Mesodermal cell (in vitro differentiated cells): ENCODE measurements at regions not wholly inside any gene's neighbourhood (a gene's known extent, or its start where the extent isn't known, plus 50 kb on each side); places are given as distances from the start of the nearest gene placed in this dataset.

Experiments
- H3K27ac ChIP-seq: 2 replicates; pipeline ENCODE4 v1.7.0; 2013; ENCODE audit warnings: mild to moderate bottlenecking, low read depth, low read length, moderate library complexity; ENCODE audit not compliant: severe bottlenecking
- H3K36me3 ChIP-seq: 2 replicates; pipeline ENCODE4 v1.7.1; 2013; ENCODE audit warnings: mild to moderate bottlenecking, low read length, moderate library complexity; ENCODE audit not compliant: control insufficient read depth, insufficient read depth
- H3K4me1 ChIP-seq: one replicate; pipeline ENCODE4 v1.7.1; 2013; ENCODE audit warnings: mild to moderate bottlenecking, low read length; ENCODE audit not compliant: insufficient read depth, control insufficient read depth, poor library complexity, severe bottlenecking
- H3K4me3 ChIP-seq: 2 replicates; pipeline ENCODE4 v1.7.0; 2013; ENCODE audit warnings: low read length, control low read depth, mild to moderate bottlenecking; ENCODE audit not compliant: insufficient read depth, poor library complexity, severe bottlenecking; ENCODE audit errors: extremely low read depth
- H3K9me3 ChIP-seq: 2 replicates; pipeline ENCODE4 v1.7.1; 2013; ENCODE audit warnings: mild to moderate bottlenecking, low read length, moderate library complexity; ENCODE audit not compliant: control insufficient read depth
- WGBS, 2 experiments: methylation state at CpG; one replicate each; pipeline ENCODE4 v1.1.5; 2013; ENCODE audit warnings: missing lambda C conversion rate in 2 of 2; ENCODE audit not compliant: insufficient coverage in 2 of 2; 5-methylcytosine and 5-hydroxymethylcytosine counted together

GRCh38 chr10:128855618-128856428, 611.2 kb upstream of the MGMT start:
- 89 to 92% methylated on average over 10 to 11 of the region's 14 CpGs for WGBS, 2 experiments
- Histone ChIP-seq H3K9me3 (no peaks in the 10 kb centered on the region), H3K27ac (no peak overlapping the region), H3K4me1 (no peaks in the 10 kb centered on the region), H3K36me3 (no peaks in the 10 kb centered on the region), H3K4me3 (no peak overlapping the region)

- no peak overlapping the region for H3K4me3 ChIP-seq
- no peaks in the 10 kb centered on the region for H3K9me3 ChIP-seq
- no peaks in the 10 kb centered on the region for H3K36me3 ChIP-seq
- H3K27ac ChIP-seq = no peak overlapping the region
- WGBS, 2 experiments = 76 to 78% methylated on average over 6 to 7 of the region's 8 CpGs
- H3K4me1 ChIP-seq = no peaks in the 10 kb centered on the region
These were observed 607.2 kb upstream of the MGMT start for GRCh38 chr10:128859738-128860386.

- 77 to 84% methylated on average over 9 of the region's 9 CpGs for WGBS, 2 experiments
- H3K9me3 ChIP-seq = no peaks in the 10 kb centered on the region
- H3K36me3 ChIP-seq = no peaks in the 10 kb centered on the region
- no peak overlapping the region for H3K4me3 ChIP-seq
- H3K4me1 ChIP-seq = no peaks in the 10 kb centered on the region
- H3K27ac ChIP-seq = no peak overlapping the region
These were observed 606.5 kb upstream of the MGMT start for GRCh38 chr10:128860574-128860973.

- Histone ChIP-seq H3K4me3 (no peak overlapping the region), H3K4me1 (no peaks in the 10 kb centered on the region), H3K9me3 (no peaks in the 10 kb centered on the region), H3K27ac (no peak overlapping the region), H3K36me3 (no peaks in the 10 kb centered on the region)
- 90 to 96% methylated on average over 4 to 7 of the region's 15 CpGs for WGBS, 2 experiments
These were observed 605.8 kb upstream of the MGMT start for GRCh38 chr10:128861018-128861901.

GRCh38 chr10:128863411-128863810, 603.6 kb upstream of the MGMT start:
- Histone ChIP-seq H3K27ac (no peak overlapping the region), H3K4me1 (no peaks in the 10 kb centered on the region), H3K9me3 (no peaks in the 10 kb centered on the region), H3K4me3 (no peak overlapping the region), H3K36me3 (no peaks in the 10 kb centered on the region)
- WGBS, 2 experiments = 92 to 94% methylated on average over 4 to 6 of the region's 6 CpGs

- no peak overlapping the region for H3K4me3 ChIP-seq
- H3K9me3 ChIP-seq = no peaks in the 10 kb centered on the region
- 93 to 94% methylated on average over 7 to 8 of the region's 8 CpGs for WGBS, 2 experiments
- no peaks in the 10 kb centered on the region for H3K36me3 ChIP-seq
- H3K4me1 ChIP-seq = no peaks in the 10 kb centered on the region
- no peak overlapping the region for H3K27ac ChIP-seq
These were observed 603.1 kb upstream of the MGMT start for GRCh38 chr10:128863823-128864405.

- no peaks in the 10 kb centered on the region for H3K36me3 ChIP-seq
- no peaks in the 10 kb centered on the region for H3K9me3 ChIP-seq
- H3K4me1 ChIP-seq = no peaks in the 10 kb centered on the region
- H3K4me3 ChIP-seq = no peak overlapping the region
- no peak overlapping the region for H3K27ac ChIP-seq
- 90 to 96% methylated on average over 10 to 13 of the region's 13 CpGs for WGBS, 2 experiments
These were observed 602.3 kb upstream of the MGMT start for GRCh38 chr10:128864554-128865295.

- Histone ChIP-seq H3K4me3 (no peak overlapping the region), H3K36me3 (no peaks in the 10 kb centered on the region), H3K27ac (no peak overlapping the region), H3K9me3 (no peaks in the 10 kb centered on the region), H3K4me1 (no peaks in the 10 kb centered on the region)
- 90 to 91% methylated on average over 7 to 10 of the region's 14 CpGs for WGBS, 2 experiments
These were observed 601.4 kb upstream of the MGMT start for GRCh38 chr10:128865436-128866195.

- Histone ChIP-seq H3K4me3 (no peak overlapping the region), H3K36me3 (no peaks in the 10 kb centered on the region), H3K4me1 (no peaks in the 10 kb centered on the region), H3K27ac (no peak overlapping the region), H3K9me3 (no peaks in the 10 kb centered on the region)
- WGBS, 2 experiments = 90 to 100% methylated on average over 1 to 3 of the region's 5 CpGs
These were observed 600.5 kb upstream of the MGMT start for GRCh38 chr10:128866551-128866950.
